HEK293T (cell line): ENCODE measurements at regions not wholly inside any gene's neighbourhood (a gene's known extent, or its start where the extent isn't known, plus 50 kb on each side); places are given as distances from the start of the nearest gene placed in this dataset.
"Not testable (repeated sequence)": the region's sequence is repeated elsewhere in the genome, so short reads cannot be mapped to it uniquely, and the experiment has no call there.

Experiments used
- CTCF ChIA-PET: fragments of 350-600 bp; formaldehyde crosslinking; extraction: SDS; loops from one replicate; lab custom pipeline; 2021; ENCODE audit warnings: antibody characterized with exemption, inconsistent platforms; lab: Yijun Ruan, JAX
- POLR2A ChIA-PET: fragments of 350-600 bp; formaldehyde crosslinking; extraction: SDS; loops from one replicate; lab custom pipeline; 2020; ENCODE audit warnings: antibody characterized with exemption, inconsistent platforms; lab: Yijun Ruan, JAX
- DNase-seq: peaks from one replicate; pipeline ENCODE4 v3.0.0; 2012; ENCODE audit warnings: mixed read lengths; ENCODE audit errors: extremely low spot score
- ARNT ChIP-seq: fragments of 450-650 bp; IDR thresholded peaks from 2 replicates; pipeline ENCODE4 v1.6.1; 2017; ENCODE audit warnings: mild to moderate bottlenecking
- BHLHE40 ChIP-seq: fragments of 450-650 bp; IDR thresholded peaks from 2 replicates; pipeline ENCODE4 v1.6.1; 2016; ENCODE audit warnings: mild to moderate bottlenecking, moderate library complexity, borderline replicate concordance
- CTBP1 ChIP-seq: fragments of 450-650 bp; IDR thresholded peaks from 2 replicates; pipeline ENCODE4 v1.6.1; 2016; ENCODE audit warnings: borderline replicate concordance
- ELF4 ChIP-seq: fragments of 450-650 bp; IDR thresholded peaks from 2 replicates; pipeline ENCODE4 v1.6.1; 2017; ENCODE audit warnings: antibody characterized with exemption
- FOXA1 ChIP-seq: fragments of 450-650 bp; IDR thresholded peaks from 2 replicates; pipeline ENCODE4 v1.6.1; 2016; ENCODE audit warnings: mild to moderate bottlenecking
- FOXK2 ChIP-seq: fragments of 450-650 bp; IDR thresholded peaks from 2 replicates; pipeline ENCODE4 v1.6.1; 2016; ENCODE audit warnings: mild to moderate bottlenecking
- FOXM1 ChIP-seq: fragments of 450-650 bp; IDR thresholded peaks from 2 replicates; pipeline ENCODE4 v1.6.1; 2017; ENCODE audit warnings: mild to moderate bottlenecking, borderline replicate concordance
- HDGF ChIP-seq: fragments of 450-650 bp; IDR thresholded peaks from 2 replicates; pipeline ENCODE4 v1.6.1; 2017; ENCODE audit warnings: antibody characterized with exemption, borderline replicate concordance
- L3MBTL2 ChIP-seq: fragments of 450-650 bp; conservative IDR thresholded peaks from 2 replicates; pipeline ENCODE4 v1.6.1; 2016; ENCODE audit warnings: mild to moderate bottlenecking
- LEF1 ChIP-seq: fragments of 450-650 bp; IDR thresholded peaks from 2 replicates; pipeline ENCODE4 v1.6.1; 2017; ENCODE audit warnings: mild to moderate bottlenecking, borderline replicate concordance
- NFRKB ChIP-seq: fragments of 450-650 bp; IDR thresholded peaks from 2 replicates; pipeline ENCODE4 v1.6.1; 2016; ENCODE audit warnings: mild to moderate bottlenecking, moderate library complexity
- PKNOX1 ChIP-seq: fragments of 450-650 bp; IDR thresholded peaks from 2 replicates; pipeline ENCODE4 v1.6.1; 2016
- SP1 ChIP-seq: fragments of 450-650 bp; IDR thresholded peaks from 2 replicates; pipeline ENCODE4 v1.6.1; 2017
- SUZ12 ChIP-seq: fragments of 450-650 bp; IDR thresholded peaks from 2 replicates; pipeline ENCODE4 v1.6.1; 2016; ENCODE audit warnings: mild to moderate bottlenecking
- TARDBP ChIP-seq: fragments of 450-650 bp; IDR thresholded peaks from 2 replicates; pipeline ENCODE4 v1.6.1; 2016
- ZNF384 ChIP-seq: fragments of 450-650 bp; IDR thresholded peaks from 2 replicates; pipeline ENCODE4 v1.6.1; 2016

DNA sequence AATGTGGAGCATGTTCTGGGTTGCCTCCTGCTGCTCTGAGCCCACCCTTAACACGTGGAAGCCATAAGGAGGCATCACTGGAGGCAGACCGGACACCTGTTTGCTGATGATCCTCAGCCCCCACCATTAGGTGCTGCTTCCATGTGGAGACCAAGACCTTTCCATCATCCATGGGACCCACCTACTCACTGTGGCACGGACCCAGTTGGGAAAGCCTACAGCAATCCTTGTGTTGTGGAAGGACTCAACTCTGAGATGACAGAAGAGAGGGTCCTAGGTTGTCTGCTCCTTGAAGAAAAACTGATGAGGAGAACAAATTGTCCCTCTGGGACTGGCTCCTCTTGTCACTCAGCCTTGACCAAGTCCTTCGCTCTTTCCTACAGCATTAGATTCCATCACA is 86.5 kb upstream of the RAB12 start:
- CTCF ChIA-PET = no interaction called here
- no peak for TF ChIP-seq FOXA1
- TF ChIP-seq ARNT = no peak
- no peak for TF ChIP-seq NFRKB
- TF ChIP-seq FOXK2 = no peak
- TF ChIP-seq L3MBTL2 = no peak
- TF ChIP-seq CTBP1 = no peak
- TF ChIP-seq BHLHE40 = no peak
- no peak for TF ChIP-seq SUZ12
- no peak for TF ChIP-seq ELF4
- no peak for TF ChIP-seq LEF1
- TF ChIP-seq FOXM1 = no peak
- no peak for TF ChIP-seq TARDBP
- no peak for TF ChIP-seq HDGF
- TF ChIP-seq ZNF384 = no peak
- TF ChIP-seq PKNOX1 = no peak
- TF ChIP-seq SP1 = no peak
- POLR2A ChIA-PET = no interaction called here
- DNase-seq = no peak

GRCh38 chr18:8525692-8526091 is 83.5 kb upstream of the RAB12 start:
- peak; percentile 15 for DNase-seq
- no peak for TF ChIP-seq BHLHE40
- no peak for TF ChIP-seq LEF1
- no peak for TF ChIP-seq SUZ12
- no peak for TF ChIP-seq CTBP1
- ChIA-PET POLR2A (no interaction called here), CTCF (no interaction called here)

- CTCF ChIA-PET = no interaction called here
Measured at GRCh38 chr18:8526332-8526731, 82.9 kb upstream of the RAB12 start.

GRCh38 chr18:8529609-8530008 is 79.6 kb upstream of the RAB12 start:
- ChIA-PET CTCF (no interaction called here), POLR2A (no interaction called here)
- TF ChIP-seq LEF1 = no peak
- TF ChIP-seq TARDBP = no peak
- TF ChIP-seq SP1 = no peak
- no peak for TF ChIP-seq SUZ12
- no peak for TF ChIP-seq HDGF
- TF ChIP-seq FOXM1 = no peak
- TF ChIP-seq ELF4 = no peak
- no peak for TF ChIP-seq L3MBTL2
- TF ChIP-seq PKNOX1 = no peak
- TF ChIP-seq CTBP1 = no peak
- no peak for TF ChIP-seq FOXA1
- no peak for TF ChIP-seq ZNF384
- TF ChIP-seq ARNT = no peak
- no peak for TF ChIP-seq BHLHE40
- TF ChIP-seq NFRKB = no peak
- TF ChIP-seq FOXK2 = no peak
- DNase-seq = no peak

More at GRCh38 chr18:8526332-8526731, 82.9 kb upstream of the RAB12 start:
- POLR2A ChIA-PET = no interaction called here
- no peak for DNase-seq
- TF ChIP-seq NFRKB (no peak), ZNF384 (no peak), LEF1 (no peak), ELF4 (no peak), BHLHE40 (no peak), FOXM1 (no peak), SUZ12 (no peak), TARDBP (no peak), FOXK2 (no peak), CTBP1 (no peak), PKNOX1 (no peak)

GRCh38 chr18:8531084-8531483 is 78.2 kb upstream of the RAB12 start:
- DNase-seq, POLR2A ChIA-PET, CTCF ChIA-PET: not testable (repeated sequence)

DNA sequence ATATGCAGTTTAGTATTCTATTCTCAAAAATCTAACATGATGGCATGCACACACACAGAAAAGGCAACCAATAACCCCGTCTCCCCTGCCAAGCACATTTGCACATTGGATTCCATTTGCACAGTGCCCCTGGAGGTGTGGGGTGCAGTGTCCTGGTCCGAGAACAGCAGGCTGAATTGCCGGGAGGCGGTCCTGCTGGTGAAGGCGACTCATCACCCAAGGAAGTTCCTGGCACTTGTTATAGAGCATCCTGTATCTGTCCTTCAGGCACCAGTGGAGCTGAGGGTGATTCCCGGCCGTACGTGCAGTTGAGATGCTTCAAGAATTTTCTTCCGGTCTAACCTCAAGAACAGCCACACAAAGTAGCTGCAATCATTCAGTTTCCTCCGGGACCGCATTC is 73.0 kb upstream of the RAB12 start:
- CTCF ChIA-PET = no interaction called here
- DNase-seq = no peak
- TF ChIP-seq TARDBP (no peak), ELF4 (no peak), L3MBTL2 (no peak), SUZ12 (no peak), FOXA1 (no peak), ARNT (no peak), FOXK2 (no peak), FOXM1 (no peak)
- POLR2A ChIA-PET = no interaction called here

- DNase-seq = no peak
- TF ChIP-seq PKNOX1 (no peak), SUZ12 (no peak), FOXM1 (no peak), FOXK2 (no peak), CTBP1 (no peak)
- CTCF ChIA-PET = no interaction called here
- POLR2A ChIA-PET = no interaction called here
Measured at GRCh38 chr18:8536922-8537321, 72.3 kb upstream of the RAB12 start.
